Stimulated activated CD4-positive, alpha-beta T cell treated with anti-CD3 and anti-CD28 coated beads, Interleukin-4, amount 100 ng/mL, for 48 hours (primary cell): ENCODE measurements at regions not wholly inside any gene's neighbourhood (a gene's known extent, or its start where the extent isn't known, plus 50 kb on each side); places are given as distances from the start of the nearest gene placed in this dataset.
"Not testable (repeated sequence)": the region's sequence is repeated elsewhere in the genome, so short reads cannot be mapped to it uniquely, and the experiment has no call there.

Experiments
- DNase-seq, 2 donors: peaks; one replicate each; pipeline ENCODE4 v3.0.0-alpha.2; 2020; ENCODE audit warnings: low read depth in 2 of 2

DNA sequence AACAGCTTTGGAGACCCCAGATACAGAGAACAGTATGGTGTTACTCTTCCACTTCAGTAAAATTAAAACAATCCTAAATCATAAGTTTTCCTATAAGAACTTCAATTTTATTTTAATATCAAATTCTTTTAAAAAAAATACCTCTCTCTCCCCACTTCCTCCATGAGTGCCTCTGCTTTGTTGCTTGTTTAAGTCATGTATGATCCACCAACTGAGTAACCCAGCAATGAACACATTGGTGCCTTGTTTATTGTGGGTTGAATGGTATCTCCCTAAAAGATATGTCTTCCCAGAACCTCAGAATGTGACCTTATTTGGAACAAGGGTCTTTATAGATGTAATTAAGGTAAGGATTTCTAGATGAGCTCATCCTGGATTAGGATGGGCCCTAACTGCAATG, 143.5 kb upstream of the EGLN3 start:
- DNase-seq = no peak

DNA sequence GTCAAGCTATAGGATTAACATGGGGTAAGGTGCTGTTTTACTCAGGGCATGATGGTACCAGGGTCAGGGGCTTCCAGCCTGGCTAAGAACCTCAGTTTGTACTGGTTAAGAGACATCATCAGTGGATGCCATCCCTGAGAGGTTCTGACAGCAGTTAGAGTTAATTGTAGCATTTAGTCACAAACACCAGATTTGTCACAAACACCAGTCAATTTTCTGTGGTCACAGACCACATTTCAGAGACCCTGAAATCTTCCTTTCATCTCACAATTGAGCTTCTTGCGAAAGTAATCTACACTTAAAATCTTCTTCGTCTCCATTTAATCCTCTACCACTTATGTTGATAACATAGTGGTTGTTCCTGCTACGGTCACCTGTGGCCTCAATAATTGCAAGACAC, 143.0 kb upstream of the EGLN3 start:
- no peak for DNase-seq

DNA sequence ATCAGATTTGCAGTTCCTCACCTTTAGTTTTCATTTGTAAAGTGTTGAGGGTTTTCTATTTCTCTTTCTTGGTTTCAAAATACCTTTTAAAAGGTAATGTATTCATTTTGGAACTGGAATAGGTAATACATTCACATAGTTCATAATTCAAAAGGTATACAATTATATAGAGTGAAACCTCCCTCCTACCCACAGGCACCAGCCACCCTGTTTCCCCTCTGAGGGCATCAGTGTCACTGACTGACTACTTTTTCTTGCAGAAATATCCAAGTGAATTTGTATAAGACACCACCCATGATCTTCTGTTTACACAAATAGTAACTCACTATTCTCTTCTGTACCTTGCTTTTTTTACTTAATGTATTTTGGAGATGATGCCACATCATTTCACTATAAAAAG, 139.6 kb upstream of the EGLN3 start:
- DNase-seq = no peak

DNA sequence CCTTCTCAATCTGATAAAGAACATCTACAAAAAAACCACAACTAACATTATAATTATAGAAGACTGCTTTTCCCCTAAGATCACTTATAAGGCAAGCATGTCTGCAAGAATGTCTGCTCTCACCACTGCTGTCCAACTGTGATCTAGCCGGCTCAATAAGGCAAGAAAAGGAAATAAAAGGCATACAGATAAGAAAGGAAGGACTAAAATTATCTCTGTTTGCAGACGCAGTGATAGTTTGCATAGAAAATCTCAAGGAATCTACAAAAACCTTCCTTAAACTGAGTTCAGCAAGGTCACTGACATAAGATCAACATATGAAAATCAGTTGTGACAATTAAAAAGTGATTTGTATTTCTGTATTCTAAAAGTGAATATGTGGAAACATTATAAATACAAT, 138.0 kb upstream of the EGLN3 start:
- no peak for DNase-seq

DNA sequence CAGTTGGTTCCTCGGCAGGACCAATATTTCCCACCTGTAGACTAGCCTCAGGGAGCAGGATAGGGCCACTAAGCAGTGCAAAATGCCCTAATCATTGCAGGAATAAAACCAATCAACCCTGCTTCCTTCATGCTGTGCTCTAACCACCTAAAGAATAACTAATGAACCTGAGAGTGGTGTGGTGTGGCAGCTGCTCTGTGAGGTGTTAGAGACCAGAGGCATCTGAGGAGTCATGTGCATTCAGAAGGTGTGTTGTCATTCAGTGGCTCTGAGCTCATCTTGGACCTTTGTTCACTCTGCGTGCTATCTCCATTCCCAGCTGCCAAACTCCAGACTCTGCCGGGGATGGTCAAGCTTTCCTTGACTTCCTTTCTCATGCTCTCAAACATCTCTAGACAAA, 136.7 kb upstream of the EGLN3 start:
- no peak for DNase-seq

DNA sequence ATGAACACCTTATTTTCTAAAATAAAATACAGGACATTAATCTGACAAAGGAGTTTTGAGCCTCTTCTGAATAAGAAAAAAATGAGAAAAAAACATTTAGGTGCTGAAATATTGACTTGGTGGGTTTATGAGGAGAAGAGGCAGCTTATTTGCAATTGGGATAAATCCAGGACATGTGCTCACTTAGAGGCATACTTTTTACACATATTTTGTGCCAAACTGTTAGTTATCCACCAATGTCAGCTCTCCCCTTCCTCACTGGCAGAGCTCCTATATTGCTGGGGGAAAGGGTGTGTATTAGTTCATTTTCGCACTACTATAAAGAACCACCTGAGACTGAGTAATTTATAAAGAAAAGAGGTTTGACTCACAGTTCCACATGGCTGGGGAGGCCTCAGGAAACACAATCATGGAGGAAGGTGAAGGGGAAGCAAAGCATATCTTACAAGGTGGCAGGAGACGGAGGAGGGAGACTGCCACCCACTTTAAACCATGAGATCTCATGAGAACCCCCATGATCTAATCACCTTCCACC, 135.4 kb upstream of the EGLN3 start:
- no peak for DNase-seq

DNA sequence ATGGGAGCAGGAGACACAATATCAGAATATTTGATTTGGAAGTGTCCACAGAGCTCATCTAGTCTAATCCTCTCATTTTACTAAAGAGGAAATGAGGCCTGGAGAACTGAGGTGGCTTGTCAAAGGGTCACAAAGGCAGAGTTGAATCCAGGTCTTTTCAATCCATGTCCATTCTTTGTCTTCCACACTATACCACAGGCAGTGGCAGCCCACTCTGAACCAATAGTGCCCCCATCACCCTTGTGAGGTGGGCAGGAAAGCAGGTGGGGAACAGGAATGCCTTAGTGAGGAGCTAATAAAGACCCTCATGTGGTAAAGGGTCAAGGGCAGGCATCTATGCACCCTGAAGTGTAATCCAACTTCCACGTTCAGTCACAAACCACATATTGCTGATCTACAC, 134.8 kb upstream of the EGLN3 start:
- no peak for DNase-seq

DNA sequence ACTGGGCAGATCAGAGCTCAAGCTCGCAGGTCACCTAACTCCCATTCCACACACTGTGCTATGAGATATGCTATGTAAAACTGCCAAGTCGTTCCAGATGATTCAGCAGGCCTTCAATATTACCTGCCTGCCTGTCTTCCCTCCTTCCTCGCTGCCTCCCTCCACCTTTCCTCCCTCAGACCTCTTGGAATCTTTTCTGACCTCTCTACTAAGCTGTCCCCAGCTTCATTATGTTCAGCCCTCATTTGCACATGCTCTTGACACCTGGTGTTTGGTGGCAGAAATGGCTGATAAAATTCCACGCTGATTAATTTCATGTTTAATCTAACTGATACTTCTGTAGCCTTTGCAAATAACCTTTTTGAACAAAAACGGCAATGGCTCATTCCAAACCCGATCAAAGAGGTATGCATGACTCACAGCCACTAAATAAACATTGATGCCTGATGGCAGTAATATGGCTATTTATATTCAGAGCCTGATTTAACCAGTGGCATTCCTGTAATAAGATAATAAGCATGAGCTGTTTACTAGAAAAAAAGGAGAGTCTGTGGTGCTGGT, 130.8 kb upstream of the EGLN3 start:
- DNase-seq = no peak

DNA sequence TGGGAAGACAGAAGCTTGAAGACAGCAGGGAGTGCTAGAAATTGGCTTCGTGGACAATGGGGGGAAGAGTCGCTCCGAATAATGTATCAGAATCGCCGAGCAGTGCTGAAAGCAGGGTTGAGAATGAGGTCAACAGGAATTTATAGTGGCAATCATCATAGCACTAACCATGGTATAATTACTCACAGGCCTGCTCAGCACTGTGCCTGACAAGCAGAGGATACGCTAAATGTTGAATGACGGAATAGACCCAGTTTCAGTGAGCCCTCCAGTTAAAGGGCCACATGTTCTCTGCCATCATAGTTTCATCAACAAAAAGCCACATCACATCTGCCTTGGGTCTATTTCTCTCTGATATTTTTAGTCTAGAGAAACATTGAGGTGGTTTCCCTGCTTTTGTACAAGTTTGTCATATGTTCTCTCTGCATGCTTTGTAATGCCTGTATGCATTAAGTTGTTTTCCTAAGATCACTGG, 130.3 kb upstream of the EGLN3 start:
- DNase-seq = no peak

DNA sequence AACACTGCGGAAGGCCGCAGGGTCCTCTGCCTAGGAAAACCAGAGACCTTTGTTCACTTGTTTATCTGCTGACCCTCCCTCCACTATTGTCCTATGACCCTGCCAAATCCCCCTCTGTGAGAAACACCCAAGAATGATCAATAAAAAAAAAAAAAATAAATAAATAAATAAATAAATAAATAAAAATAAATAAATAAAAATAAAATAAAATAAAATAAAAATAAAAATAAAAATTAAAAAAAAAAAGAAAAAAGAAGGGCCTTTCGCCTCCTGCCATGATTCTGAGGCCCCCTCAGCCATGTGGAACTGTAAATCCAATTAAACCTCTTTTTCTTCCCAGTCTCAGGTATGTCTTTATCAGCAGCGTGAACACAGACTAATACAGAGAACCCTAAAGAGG, 128.8 kb upstream of the EGLN3 start:
- DNase-seq = not testable (repeated sequence)

DNA sequence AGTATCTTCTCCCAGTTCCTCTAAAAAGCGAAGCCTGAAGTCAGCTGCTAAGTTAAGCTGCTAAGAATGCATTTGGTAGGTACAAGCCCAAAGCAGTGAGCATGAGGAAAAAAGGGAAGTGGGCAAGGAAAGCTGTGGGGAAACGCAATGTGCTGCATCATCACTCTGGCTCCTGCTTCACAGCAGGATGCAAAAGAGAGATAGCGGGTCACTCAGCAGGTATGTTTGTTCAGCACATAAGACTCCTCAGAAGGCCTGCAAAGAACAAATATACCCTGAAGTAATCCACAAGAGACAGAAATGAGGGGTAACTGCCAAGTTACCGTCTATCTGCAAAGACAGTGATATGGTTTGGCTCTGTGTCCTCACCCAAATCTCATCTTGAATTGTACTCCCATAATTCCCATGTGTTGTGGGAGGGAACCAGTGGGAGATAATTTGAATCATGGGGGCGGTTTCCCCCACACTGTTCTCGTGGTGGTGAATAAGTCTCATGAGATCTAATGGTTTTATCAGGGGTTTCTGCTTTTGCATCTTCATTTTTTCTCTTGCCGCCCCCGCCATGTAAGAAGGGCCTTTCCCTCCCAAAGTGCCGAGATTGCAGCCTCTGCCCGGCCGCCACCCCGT, 127.4 kb upstream of the EGLN3 start:
- no peak for DNase-seq

DNA sequence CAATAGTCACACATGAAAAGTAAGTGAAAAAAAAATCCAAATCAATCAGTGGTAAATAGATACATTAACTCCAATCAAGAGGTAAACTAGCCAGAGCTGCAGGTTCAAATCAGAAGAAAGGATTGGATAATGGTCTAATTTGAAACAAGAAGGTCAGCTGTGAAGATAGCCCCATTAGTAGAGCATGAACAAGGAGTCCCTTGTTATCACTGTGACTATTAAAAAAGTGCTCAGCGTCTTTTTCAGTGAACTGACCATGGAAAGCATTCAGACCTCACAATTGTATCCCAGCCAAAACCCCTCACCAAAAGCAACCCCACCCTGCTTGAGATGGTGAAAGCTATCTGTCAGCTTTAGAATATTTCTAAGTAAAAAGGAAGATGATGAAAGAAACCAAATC, 125.0 kb upstream of the EGLN3 start:
- DNase-seq = no peak

DNA sequence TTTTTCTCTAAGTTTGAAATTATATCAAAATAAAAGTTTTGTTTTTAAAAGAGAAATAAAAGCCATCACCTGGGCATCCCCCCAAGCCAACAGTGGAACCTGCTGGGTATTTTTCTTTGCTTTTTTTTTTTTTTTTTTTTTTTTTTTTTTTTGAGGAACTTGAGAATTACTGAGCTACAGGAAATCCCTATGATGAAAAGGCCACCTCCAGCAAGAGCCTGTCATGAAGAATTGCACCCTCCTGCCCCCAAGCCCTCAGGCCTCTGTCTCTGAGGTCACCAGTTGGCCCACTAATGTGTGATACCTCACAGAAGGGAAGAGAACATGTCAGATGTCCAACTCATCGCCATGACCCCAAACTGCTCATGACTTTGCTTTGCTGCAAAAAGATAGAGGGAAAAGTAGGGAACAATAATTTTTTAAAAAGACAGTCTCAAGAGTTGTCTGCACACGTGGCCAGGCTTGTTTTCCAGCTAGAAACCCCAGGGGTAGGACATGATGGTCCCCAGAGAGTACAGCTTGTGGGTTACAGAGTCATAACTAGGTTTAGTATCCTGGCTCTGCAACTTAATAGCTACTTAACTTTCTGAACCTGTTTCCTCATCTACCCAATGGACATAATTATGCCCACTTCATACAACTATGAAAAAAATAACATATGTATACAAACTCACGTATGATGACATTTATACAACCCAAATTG, 124.3 kb upstream of the EGLN3 start:
- DNase-seq = no peak

DNA sequence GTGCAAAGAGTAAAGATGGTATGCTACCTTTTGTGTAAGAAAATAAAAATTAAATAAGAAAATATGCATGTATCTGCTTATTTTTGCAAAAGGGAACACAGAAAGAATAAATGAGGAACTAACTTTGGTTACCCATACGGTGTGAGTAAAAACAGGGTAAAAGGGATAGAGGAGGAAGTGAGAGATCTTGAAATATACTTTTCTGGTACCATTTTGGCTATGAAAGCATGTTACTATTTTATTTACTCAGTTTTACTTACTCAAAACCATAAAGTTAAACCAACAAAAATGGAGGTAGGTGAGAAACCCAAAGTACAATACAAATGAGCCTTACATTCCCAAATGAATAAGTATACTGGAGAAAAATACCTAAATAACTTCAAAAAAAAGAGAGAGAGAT, 122.0 kb upstream of the EGLN3 start:
- no peak for DNase-seq

DNA sequence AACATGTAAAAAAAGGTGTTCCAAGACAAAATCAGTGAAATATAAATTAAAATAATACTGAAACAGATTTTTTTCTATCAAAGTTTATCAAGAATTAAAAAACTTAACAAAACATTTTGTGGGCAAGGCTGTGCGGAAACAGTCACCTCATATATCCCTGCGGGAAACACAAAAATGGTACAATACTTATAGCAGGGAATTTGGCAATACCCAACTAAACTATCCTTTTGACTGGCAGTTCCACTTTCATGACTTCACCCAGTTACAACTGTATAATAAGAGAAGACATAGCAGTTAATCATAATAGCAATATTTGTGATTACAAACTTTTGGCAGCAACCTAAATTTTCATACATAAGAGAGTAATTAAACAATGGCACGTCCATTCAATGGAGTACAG, 121.5 kb upstream of the EGLN3 start:
- DNase-seq = no peak

DNA sequence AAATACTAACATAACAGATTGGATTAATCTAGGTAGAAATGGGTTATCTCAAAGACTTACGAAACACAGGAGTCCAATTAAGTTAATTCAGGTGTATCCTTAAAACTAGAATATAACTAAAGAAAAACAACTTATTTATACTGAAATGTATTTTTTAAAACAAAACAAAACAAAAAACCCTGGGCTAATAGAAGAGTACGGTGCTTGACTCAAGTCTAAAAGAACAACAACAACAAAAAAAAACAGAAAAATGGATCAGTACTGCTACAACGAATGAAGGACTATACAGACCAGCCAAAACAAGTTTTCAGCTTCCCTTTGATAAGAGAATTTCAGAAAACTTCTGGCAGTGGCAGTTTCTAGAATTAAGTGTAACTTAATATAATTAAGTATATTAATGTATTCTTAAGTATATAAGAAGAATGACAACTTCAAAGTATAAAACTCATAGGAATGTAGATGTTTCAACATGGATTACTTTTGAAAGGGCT, 120.1 kb upstream of the EGLN3 start:
- no peak for DNase-seq

DNA sequence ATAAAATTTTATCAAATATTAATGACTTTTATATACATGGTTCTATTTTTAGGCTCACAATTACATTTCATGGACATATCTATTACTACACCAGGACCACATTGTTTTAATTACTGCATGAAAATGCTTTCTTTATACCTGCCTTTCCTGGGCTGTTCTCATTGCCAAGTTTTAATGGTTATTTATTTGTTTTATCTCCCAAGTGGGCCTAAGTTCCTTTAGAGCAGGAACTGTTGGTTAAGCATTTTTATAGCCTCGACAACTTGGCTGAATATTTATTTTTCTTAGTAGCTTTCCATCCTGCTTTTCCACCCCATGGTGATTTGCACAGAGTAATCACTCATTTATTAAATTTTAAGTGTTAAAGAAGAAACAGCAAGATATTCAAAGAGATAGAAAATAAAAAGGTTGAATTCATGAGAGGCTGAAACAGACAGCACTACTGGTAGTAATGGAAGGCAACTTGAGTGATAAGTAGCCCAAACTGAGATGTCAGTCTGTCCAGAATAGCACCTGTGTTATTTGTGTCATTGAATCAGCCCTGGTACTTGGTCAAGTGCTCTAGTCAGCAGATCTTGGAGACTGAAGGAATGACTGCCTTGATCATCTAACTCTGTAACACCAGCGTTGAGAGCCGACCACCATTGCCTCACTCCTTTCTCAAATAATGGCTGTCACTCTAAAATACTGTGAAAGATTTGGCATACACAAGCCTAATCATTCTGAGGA, 119.1 kb upstream of the EGLN3 start:
- DNase-seq = no peak

DNA sequence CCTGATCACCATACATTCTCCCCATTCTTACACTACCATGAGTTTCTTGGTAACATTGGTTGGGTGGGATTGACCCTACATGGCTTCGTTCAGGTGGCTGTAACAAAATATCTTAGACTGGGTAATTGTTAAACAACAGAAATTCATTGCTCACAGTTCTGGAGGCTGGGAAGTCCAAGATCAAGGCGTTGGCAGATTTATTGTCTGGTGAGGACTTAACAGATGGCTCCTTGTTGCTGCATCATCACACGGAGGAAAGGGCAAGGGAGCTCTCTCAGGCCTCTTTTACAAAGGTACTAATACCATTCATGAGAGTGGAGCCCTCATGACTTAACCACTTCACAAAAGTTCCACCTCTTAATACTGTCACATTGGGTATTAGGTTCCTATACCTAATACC, 116.7 kb upstream of the EGLN3 start:
- no peak for DNase-seq

DNA sequence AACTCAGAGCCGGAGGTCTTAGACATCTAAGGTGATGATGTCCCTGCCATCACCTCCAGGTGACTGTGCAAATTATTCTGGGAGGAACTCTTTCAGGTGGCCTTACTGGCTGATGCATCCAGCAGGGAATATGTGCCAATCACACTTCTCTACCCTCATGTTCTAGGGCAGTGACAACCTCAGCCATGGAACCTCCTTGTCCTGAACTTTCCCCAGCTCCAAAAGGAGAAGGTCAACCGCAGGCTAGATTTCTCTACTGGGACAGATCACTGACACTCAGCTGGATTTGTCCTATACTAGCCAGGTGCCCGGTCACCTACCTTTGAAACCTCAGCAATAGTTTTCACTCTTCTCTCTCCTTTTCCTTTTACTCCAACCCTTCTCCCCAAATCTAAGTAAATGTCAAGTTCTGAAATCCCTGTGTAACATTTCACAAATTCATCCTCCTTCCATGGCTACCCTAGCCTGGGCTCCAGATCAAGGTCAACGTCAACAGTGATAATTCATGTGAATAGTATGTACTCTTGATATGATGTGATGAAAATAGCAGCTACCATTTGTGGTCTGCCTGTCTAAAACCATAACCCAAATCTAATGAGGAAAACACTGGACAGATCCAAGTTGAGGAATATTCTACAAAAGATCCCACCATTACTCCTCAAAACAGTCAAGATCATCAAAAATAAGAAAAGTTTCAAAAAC, 115.0 kb upstream of the EGLN3 start:
- no peak for DNase-seq

DNA sequence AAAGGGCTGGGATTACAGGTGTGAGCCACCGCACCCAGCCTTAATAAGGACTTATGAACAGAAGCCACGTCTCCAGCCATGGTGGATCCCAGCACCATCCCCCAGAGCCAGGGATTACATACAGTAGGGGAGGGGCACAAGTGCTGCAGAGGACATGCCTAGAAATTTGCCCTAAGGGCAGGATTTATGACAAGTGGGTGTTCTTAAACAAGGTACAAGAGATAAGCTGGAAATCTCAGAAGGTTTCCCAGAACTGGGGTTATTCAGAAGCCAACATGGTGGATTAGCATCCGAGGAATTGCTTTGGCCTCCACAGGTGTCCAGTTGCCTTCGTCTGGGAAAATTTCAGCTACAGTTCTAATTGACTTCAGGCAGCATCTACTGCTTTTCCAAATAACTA, 114.4 kb upstream of the EGLN3 start:
- no peak for DNase-seq

DNA sequence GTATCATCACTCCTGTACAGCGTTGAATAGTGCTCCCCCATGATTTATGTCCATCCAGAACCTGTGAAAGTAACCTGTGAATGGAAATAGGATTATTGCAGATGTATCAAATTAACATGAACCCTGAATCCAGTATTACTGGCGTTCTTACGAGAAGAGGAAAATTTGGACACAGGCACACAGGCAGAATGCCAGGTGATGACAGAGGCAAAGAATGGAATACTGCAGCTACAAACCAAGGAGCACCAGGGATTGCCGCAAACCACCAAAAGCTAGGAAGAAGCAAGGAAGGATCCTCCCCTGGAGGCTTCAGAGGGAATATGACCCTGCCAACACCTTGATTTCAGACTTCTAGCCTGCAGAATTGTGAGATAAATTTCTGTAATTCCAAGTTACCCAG, 113.5 kb upstream of the EGLN3 start:
- DNase-seq = no peak
